ENCODE measurements at regions not wholly inside any gene's neighbourhood (a gene's known extent, or its start where the extent isn't known, plus 50 kb on each side); places are given as distances from the start of the nearest gene placed in this dataset.
A peak's percentile ranks its signal among the peaks of the same experiment; 100 is the strongest.

GRCh38 chr15:31869686-31870307 is 160.5 kb upstream of the CHRNA7 start:
- TF ChIP-seq, protein P1, sequence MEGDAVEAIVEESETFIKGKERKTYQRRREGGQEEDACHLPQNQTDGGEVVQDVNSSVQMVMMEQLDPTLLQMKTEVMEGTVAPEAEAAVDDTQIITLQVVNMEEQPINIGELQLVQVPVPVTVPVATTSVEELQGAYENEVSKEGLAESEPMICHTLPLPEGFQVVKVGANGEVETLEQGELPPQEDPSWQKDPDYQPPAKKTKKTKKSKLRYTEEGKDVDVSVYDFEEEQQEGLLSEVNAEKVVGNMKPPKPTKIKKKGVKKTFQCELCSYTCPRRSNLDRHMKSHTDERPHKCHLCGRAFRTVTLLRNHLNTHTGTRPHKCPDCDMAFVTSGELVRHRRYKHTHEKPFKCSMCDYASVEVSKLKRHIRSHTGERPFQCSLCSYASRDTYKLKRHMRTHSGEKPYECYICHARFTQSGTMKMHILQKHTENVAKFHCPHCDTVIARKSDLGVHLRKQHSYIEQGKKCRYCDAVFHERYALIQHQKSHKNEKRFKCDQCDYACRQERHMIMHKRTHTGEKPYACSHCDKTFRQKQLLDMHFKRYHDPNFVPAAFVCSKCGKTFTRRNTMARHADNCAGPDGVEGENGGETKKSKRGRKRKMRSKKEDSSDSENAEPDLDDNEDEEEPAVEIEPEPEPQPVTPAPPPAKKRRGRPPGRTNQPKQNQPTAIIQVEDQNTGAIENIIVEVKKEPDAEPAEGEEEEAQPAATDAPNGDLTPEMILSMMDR (IDR thresholded peaks at IDR 0.05; ENCODE audit: low read depth, low read length) = no peak
- no peak for DNase-seq (ENCODE audit: extremely low read depth, low read depth)

GRCh38 chr15:31870328-31871165 is 159.8 kb upstream of the CHRNA7 start, which contains the start of gene OTUD7A:
Gene OTUD7A (minus strand): TSS chr15:31870673.
- peak; percentile 32 for DNase-seq (ENCODE audit: extremely low read depth, low read depth)
- TF ChIP-seq, protein P1 (IDR thresholded peaks at IDR 0.05; ENCODE audit: low read depth, low read length) = no peak

DNA sequence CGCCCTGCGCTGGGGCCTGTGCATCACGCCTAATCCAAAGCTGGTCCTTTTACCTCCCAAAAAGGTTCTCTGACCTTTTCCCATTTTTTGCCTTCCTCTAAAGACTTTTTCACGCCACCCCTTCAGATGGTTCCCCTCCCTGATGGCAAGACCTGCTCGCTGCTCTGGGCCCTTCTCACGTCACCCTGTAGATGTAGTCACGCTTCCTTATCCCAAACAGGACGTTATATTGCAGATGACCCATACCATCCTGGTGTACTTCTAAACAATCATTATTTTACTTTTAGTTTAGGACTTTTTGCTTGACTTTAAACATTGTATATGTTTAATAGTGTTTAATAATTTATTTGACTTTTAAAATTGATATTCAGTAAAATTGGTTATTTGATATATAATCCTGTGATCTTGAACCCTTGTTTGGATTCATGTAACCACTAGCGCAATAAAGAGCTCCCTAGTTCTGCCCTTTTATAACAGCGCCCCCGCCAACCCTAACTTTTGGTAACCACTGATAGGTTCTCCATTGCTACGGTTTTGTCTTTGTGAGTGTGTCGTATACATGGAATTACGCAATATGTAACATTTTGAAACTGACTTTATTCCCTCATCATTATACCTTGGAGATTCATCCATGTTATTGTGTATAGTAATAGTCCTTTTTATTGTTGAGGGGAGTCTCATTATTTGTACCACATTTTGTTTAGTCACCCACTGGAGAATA is 159.0 kb upstream of the CHRNA7 start:
- TF ChIP-seq, protein P1 (IDR thresholded peaks at IDR 0.05; ENCODE audit: low read depth, low read length) = no peak
- DNase-seq (ENCODE audit: extremely low read depth, low read depth) = no peak

- no peak for DNase-seq (ENCODE audit: extremely low read depth, low read depth)
- TF ChIP-seq, protein P1 (IDR thresholded peaks at IDR 0.05; ENCODE audit: low read depth, low read length) = no peak
Measured at GRCh38 chr15:31871887-31872281, 158.4 kb upstream of the CHRNA7 start.

DNA sequence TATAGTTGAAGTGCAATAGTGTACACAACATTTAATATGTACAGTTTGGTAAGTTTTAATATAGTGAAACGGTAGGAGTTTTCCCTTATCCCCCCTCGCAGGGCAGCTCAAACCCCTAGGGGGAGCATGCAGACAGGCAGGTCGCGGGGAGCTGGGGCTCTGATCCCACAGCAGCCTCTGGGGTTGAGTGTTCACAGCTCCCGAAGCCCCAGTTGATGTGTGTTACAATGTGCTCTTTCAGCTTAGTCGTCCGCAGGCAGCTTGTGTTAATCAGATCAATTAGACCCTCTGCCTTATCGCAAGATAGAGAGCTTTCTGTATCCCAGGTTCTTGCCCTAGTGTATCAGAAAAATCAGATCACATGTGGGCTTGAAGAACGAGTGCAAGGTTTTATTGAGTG is 143.1 kb upstream of the CHRNA7 start:
- DNase-seq (ENCODE audit: extremely low read depth, low read depth) = no peak
- TF ChIP-seq, protein P1 (IDR thresholded peaks at IDR 0.05; ENCODE audit: low read depth, low read length) = no peak

- no peak for DNase-seq (ENCODE audit: extremely low read depth, low read depth)
- TF ChIP-seq, protein P1 (IDR thresholded peaks at IDR 0.05; ENCODE audit: low read depth, low read length) = no peak
Measured at GRCh38 chr15:31892513-31892912, 137.8 kb upstream of the CHRNA7 start.

DNA sequence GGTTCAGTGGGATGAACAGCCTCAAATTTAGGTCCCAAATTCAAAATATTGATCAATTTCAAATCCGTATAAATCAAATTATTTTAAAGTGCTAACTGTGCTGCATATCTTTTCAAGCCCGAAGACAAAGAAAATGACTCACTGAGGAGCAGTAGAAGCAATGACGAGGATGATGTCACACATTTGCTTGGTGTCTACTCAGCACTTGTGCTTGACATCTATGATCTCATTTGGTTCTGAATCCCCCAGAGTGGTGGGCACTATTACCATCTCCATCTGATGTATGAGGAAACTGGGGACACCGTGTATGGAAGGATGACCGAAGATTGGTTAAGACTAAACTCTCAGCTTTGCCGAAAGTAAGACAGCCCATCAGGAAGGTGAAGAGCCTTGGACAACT is 136.5 kb upstream of the CHRNA7 start:
- TF ChIP-seq, protein P1 (IDR thresholded peaks at IDR 0.05; ENCODE audit: low read depth, low read length) = no peak
- no peak for DNase-seq (ENCODE audit: extremely low read depth, low read depth)

Measured in AG09319 (cell line).